Fibroblast of gingiva (primary cell): ENCODE measurements at regions not wholly inside any gene's neighbourhood (a gene's known extent, or its start where the extent isn't known, plus 50 kb on each side); places are given as distances from the start of the nearest gene placed in this dataset.

ENCODE experiments used
- DNase-seq: peaks from one replicate; pipeline ENCODE4 v3.0.0-alpha.2; 2011; ENCODE audit warnings: low read depth

DNA sequence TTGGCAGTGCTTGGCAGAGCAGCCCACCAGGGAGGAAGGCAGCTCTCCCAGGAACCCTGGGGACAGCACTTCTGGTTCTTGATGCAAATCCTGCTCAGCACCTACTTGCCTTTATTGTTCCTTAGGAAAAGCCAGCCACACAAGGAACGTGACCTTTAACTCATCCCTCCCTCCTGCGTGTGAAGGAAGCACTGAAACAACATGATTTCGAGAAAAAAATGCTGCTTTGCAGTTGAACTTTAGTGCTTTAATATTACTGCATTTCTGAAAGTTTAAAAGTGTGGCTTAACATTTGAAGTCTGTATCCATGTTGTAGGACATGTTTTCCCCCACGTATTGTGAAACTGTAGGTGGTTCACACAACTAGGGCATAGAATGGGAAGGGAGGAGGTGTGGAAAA, 50.4 kb upstream of the CTNNB1 start:
- DNase-seq: no peak
